ENCODE measurements at regions not wholly inside any gene's neighbourhood (a gene's known extent, or its start where the extent isn't known, plus 50 kb on each side); places are given as distances from the start of the nearest gene placed in this dataset.

DNA sequence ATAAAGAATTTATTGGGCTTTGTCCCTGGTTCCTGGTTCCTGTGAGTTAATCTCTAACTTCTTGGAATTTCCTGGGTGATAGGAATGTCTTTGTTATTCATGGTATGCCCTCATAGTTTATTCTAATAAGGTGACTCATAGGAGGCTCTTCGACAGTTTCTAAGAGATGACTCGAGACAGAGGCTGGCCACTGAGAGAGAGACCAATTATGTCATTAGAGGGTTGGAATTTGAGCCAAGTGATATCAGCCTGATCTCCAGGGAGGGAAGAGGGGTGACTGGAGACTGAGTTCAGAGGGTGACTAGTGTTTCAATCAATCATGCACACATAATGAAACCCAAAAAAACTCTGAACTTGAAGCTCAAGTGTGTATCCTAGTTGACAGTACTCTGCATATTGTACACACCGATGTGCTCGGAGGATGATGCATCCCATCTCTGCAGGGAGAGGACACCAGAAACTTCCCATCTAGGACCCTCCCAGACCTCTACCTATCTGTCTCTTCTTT lies 185.7 kb downstream of the MTCL1 start:
- TF ChIP-seq CTCF (IDR thresholded peaks at IDR 0.05; ENCODE audit: borderline replicate concordance, extremely low read depth, low read length, poor library complexity, severe bottlenecking): no peak
- no peak for TF ChIP-seq EZH2 (IDR thresholded peaks at IDR 0.05; ENCODE audit: borderline replicate concordance, low read depth, low read length, severe bottlenecking)

All from DND-41 (cell line).